GM19193 (cell line): ENCODE measurements at regions not wholly inside any gene's neighbourhood (a gene's known extent, or its start where the extent isn't known, plus 50 kb on each side); places are given as distances from the start of the nearest gene placed in this dataset.

Experiments used
- POLR2A ChIP-seq: IDR thresholded peaks from 4 replicates; pipeline ENCODE4 v1.6.1; 2011; ENCODE audit not compliant: insufficient read depth, insufficient read length; ENCODE audit errors: extremely low read depth

DNA sequence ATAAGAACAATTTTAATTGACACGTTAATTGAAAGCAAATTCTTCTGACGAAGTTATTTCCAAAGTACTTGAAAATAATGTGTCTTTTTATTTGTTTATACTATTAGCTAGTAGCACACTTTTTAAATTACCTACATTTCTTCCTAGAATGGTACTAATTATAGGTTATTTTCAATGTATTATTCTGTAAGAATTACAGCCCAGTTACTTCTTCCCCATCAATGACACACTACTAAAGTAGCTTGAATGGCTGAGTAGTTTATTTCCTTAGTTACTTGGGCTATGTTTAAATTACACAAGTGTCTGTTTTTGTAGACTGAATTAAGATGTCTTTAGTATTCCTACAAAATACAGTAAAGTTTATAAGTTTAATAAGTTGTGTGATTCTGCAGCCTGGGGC lies 217.6 kb upstream of the IL12A start:
- no peak for TF ChIP-seq POLR2A

DNA sequence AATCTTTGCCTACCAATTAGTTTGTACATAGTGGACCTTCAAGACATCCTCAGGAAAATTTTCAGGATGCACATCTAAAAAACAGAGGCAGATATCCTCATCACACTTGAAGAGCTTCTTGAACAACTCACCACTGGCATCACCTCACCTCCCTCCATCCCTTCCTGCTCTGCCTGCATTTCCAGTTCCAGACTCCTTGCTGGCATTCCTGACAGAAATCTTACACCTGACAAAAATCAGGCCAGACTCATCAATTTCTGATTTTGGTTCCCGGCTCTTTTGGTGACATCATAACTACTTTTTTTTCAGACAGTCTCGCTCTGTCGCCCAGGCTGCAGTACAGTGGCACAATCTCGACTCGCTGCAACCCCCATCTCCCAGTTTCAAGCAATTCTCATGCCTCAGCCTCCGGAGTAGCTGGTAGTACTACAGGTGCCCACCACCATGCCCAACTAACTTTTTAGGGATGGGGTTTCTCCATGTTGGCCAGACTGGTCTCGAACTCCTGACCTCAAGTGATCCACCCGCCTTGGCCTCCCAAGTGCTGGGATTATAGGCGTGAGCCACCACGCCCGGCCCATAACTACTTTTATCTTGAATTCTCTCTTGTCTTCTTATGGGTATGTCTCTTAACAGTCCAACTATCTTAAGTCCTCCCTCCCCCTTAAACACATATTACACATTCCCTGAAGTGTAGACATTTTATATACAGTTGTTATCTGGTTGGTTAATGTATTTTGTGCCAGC lies 216.6 kb upstream of the IL12A start:
- no peak for TF ChIP-seq POLR2A

DNA sequence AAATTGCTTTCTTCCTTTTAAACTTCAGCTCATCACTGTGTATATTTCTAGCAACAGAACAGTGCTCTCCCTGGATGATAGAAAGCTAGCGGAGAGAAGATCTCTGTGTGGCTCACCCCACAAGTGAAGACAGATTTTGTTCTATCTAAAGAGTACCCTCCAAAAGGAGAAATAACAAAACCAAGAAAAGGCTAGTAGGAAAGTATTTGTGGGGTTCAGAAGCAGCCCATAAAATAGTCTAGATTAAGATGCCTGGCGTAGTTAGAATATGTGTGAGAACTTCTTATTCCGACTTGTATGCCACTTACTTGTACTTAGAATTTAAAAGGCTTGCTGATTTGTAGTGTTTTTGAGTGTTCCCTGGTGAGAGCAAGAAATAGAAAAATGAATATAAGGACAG lies 214.9 kb upstream of the IL12A start:
- TF ChIP-seq POLR2A: no peak

DNA sequence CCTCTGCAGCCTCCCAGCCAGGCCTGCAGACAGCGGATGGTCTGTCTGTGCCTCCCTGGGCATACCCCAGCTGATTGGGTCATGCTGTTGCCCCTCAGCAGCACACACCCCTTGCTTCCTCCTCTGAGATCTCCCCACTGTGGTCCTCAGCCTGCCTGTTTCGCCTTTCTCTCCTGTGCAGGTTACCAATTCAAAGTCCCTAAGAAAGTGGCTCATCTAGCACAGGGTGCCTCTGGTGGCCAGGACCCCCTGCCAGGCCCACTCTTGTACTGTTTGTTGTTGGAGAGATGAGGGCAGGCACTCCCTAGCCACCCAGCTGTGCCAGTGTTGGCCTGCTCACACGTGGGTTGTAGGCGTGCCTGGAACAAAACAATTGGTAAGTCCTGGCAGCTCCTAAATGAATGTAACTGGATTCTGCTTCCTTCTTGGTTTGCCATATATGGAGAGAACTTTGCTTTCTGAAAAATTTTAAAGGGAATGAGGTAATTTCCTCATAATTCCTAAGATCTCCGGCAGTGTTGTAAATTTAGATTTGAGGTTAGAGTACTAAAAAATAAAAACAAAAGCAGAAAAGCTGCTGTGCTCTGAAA lies 213.2 kb upstream of the IL12A start:
- no peak for TF ChIP-seq POLR2A

DNA sequence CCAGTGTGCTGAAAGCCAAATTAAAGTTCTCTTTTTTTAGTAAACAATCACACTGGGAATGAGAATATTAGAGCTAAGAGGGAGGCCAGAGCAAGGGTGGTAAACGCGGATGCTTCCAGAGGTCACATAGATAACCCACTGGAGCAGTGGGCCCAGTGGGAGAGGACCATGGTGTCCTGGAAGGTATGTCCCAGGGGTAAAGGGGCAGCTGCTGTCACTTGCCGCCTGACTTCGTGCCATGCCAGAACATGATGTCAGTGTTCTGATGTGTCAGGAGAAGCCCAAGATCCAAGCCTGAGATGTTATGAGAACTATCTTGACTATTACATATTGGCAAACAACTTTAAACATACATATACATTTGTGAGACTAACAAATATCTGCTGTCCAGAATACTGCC lies 211.9 kb upstream of the IL12A start:
- TF ChIP-seq POLR2A: no peak

DNA sequence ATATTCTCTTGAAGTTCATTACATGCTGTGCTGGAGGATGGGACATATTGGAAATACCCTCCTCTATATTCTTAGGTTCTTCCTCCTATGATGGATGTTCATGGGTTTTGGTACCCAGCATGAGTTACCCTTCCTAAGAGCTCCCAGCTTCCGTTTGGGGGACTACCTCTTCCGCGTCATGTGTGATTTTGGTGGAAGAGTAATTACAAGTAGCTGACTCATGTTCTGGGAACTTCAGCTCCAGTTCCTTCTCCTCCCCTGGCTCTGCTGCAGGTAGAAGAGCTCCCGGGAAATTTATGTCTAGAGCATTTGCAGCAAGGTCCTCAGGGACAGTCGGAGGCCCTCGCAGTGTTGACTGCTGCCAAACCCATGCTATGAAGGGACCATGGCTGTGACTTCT lies 208.8 kb upstream of the IL12A start:
- TF ChIP-seq POLR2A: no peak

DNA sequence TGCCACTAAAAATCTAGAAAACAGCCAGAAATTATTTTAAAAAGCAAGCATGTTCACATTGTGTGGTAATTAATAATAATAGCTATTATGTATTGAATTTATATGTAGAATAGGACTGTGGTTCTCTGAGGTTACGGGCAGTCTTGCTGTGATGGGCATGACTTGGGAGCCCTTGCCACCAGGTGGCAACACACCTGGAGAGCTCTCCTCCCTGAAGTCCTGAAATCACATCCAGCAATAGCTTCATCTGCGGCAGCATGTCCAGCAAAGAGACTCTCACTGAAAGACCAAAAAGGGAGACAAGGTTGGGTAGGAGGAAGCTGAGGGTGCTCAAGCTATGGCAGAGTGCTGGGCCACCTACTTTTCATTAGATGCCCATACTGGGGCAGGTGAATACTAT lies 206.8 kb upstream of the IL12A start:
- no peak for TF ChIP-seq POLR2A

DNA sequence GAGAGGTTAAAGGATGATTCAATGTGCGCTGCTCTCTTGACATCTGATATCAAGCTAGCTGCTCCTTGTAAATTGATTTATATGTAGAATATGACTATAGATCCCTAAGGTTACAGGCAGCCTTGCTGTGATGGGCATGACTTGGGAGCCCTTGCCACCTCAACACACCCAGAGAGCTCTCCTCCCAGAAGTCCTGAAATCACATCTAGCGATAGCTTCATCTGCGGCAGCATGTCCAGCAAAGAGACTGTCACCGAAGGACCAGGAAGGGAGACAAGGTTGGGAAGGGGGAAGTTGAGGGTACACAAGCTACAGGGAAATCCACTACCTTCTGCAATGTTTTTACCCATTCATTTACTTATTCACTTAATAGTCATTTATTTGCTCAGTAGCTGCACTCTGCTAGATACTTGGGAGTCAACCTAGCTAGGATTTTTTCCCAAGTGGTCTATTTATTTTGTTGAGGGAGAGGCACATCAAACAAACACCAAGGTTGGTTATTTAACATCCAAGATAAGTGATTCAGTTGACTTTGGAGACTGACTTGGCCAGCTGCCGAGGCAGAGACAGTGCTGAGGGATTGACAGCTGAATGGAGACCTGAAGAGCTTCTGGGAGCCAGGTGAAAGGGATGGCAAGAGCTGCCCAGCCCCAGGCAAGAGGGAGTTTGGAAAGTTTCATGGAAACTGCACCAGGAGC lies 205.8 kb upstream of the IL12A start:
- TF ChIP-seq POLR2A: no peak

DNA sequence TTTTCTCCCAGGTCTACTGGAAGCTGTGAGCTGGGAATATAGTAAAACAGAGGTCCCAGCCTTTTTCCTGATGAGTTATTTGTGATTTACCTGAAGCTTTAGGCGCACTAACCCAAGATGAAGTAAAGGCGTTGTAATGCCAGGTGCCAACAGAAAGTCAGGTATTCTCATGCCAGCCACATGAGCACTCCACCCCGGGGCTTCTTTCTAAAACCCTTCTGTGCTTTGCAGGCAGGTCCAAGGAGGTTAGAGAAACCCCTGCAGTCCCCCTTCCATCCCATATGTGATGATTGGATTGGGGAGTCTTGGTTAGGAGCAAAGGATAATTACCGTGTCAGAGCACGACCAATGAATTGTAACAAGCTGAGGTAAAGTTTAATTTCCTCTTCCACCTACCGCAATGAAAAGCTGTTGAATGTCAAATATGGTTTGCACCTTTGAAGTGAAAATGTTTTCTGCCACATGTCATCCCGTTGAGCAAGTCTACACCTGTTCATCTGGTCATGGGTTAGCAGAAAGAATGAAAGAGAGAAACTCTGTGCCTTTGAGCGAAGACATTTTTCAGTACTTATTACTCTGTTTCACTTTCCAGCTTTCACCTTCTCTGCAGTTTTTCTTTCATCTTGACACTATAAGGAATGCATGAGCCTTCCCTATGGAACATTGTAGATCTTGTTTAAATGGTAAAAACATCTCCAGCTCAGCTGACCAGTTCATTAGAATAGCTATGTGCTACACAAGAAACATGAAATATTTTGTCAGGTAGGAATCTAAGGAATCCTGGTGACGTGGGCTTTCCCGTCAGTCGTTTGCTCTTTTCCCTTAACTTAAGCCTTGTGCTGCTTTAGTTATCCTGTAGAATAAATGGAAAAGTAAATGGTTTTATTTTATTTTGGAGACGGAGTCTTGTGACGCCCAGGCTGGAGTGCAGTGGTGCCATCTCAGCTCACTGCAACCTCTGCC lies 204.6 kb upstream of the IL12A start:
- no peak for TF ChIP-seq POLR2A

DNA sequence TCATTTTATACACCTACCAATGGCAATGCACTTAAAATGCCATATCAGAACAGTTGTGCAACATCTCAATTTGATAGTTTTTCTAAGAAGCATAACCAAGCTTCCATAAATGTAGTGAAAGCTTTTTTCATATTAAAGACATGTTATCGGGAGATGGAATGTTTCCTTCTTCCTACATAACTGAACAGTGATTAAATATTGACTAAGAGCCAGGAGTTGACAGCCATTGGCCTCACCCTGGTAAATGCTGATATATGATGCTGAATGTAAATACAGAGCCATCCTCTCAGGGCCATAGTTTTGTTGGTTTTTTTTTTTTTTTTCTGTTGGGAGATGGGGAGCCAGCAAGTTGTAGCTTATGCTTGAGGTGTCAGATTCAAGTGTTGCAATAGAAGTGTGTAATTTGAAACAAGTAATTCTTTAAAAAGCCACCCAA lies 203.3 kb upstream of the IL12A start:
- no peak for TF ChIP-seq POLR2A

DNA sequence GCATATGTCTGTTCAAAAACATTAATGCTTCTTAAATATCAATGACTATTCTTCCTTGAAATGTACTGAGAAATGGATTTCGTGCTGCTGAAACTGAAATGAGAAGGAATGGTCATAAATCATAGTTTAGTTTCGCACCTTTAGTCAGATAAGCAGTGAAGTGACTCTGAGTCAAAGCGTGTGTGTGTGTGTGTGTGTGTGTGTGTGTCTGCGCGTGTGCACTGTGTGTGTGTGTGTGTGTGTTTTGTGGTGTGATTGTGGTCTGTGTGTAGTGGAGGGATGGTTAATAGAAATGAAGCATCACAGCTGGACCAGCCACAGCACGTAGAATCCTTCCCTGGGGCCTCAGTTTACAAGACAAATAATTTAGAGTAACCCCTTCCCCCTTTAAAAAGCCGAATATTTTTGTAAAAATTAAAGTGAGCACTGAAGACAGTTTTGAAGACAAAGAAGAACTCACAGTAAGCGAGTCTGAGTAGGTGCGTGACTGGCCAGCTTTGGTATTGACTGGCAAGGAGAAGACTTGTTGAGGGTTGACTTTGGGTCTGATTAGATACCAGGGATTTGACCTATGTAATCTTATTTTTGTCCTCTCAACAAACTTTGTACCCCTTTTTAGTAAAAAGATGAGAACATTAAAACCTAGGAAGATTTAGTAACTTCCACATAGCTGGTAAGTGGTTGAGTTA lies 202.0 kb upstream of the IL12A start:
- TF ChIP-seq POLR2A: no peak

DNA sequence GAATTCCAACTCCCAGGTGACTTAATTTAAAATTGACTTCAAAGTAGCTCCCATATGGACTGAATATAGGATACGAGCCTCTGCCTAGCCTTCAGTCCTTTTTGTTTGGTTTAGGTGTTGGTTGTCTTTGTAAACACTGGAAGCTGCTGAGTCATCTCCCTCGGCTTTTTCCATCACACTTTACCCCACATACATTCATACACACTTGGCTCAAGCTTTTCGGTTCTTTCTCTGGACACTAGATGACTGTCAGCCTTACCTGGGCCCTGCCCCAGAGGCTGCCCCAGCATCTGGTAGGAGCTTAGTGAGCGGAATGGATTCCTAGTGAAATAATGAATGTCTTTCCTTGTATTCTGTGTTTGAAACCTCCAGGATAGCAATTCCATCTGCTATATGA lies 201.5 kb upstream of the IL12A start:
- TF ChIP-seq POLR2A: no peak

DNA sequence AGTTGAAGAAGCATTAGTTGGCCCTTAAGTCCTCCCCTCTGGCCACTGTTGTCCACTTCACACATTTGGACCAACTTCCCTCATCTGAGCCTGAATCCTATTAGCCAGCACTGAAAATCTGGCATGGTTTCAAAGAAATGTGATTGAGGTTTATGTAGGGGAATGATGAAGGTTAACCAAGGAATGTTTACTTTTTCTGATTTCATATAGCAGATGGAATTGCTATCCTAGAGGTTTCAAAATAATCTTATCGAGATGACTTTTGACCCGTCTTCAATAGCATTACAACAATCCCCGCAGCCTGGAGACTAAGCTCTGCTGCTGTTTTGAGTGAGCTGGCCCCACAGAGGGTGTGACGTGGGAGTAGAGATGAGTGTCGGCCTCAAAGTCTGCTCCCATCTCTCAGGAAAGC lies 200.8 kb upstream of the IL12A start:
- no peak for TF ChIP-seq POLR2A

DNA sequence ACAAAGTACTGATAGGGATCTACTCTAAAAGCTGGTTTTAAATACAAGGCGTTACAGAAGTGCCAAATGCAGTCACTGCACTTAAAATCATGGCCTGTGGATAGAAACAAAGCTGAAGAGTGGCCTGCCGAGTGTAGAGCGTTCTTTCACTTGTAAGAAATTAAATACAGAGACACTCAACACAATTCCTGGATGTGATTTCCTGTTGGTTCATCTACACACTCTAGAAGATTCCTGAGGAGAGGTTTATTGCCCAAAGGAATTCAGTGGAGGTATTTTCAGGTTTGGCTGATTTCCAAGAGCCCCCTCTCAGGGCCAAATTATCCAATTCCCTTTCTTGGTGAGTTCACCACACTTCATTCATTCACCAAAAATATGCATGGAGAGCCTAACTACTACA lies 200.3 kb upstream of the IL12A start:
- no peak for TF ChIP-seq POLR2A
